ENCODE measurements at regions not wholly inside any gene's neighbourhood (a gene's known extent, or its start where the extent isn't known, plus 50 kb on each side); places are given as distances from the start of the nearest gene placed in this dataset.

- TF ChIP-seq CTCF (IDR thresholded peaks at IDR 0.05; ENCODE audit: insufficient read depth, low read depth, low read length): no peak
- no peak for TF ChIP-seq EZH2 (IDR thresholded peaks at IDR 0.05; ENCODE audit: insufficient read depth, low read length)
Measured at GRCh38 chr6:101224751-101225150, 168.8 kb upstream of the GRIK2 start.
